Left ventricle myocardium inferior (tissue), 1 donor: ENCODE measurements at regions not wholly inside any gene's neighbourhood (a gene's known extent, or its start where the extent isn't known, plus 50 kb on each side); places are given as distances from the start of the nearest gene placed in this dataset.

Source experiments
- DNase-seq: peaks from one replicate; pipeline ENCODE4 v3.0.0-alpha.2; 2020
- H3K27ac ChIP-seq: fragments of 200-600 bp; replicated peaks from 2 replicates; pipeline ENCODE4 v1.8.0; 2021
- H3K27me3 ChIP-seq: fragments of 200-600 bp; 2 replicates; pipeline ENCODE4 v1.8.0; 2021; ENCODE audit warnings: low read depth
- H3K36me3 ChIP-seq: fragments of 200-600 bp; 2 replicates; pipeline ENCODE4 v1.8.0; 2021
- H3K4me1 ChIP-seq: fragments of 200-600 bp; 2 replicates; pipeline ENCODE4 v1.8.0; 2021
- H3K4me3 ChIP-seq: fragments of 200-600 bp; 2 replicates; pipeline ENCODE4 v1.8.0; 2021; ENCODE audit warnings: mild to moderate bottlenecking, moderate library complexity
- H3K9me3 ChIP-seq: fragments of 200-600 bp; replicated peaks from 2 replicates; pipeline ENCODE4 v1.8.0; 2021
- CTCF ChIP-seq: fragments of 200-600 bp; IDR thresholded peaks from 2 replicates; pipeline ENCODE4 v1.8.0; 2021; ENCODE audit warnings: antibody characterized with exemption, mild to moderate bottlenecking, borderline replicate concordance
- intact Hi-C: fragments of 100-400 bp; cut with micrococcal nuclease; formaldehyde crosslinking; loops from one replicate; pipeline ENCODE4 v1.11.0; 2022
- donor health status: DM: no; HTN: yes; CAD: no; lungs with severe emphysema.

- H3K36me3 ChIP-seq, result no peaks in the 10 kb centered on the region
- no peak overlapping the region for H3K4me3 ChIP-seq
- H3K27ac ChIP-seq, result no peak overlapping the region
- no peak for DNase-seq
- H3K27me3 ChIP-seq, result peaks cover 43% of the 10 kb centered on the region
- H3K9me3 ChIP-seq, result peaks cover 15% of the 10 kb centered on the region
- TF ChIP-seq CTCF, result no peak
- intact Hi-C loops, result no loop called here
- H3K4me1 ChIP-seq, result no peaks in the 10 kb centered on the region
These were observed 109.0 kb upstream of the TWIST2 start for GRCh38 chr2:238738917-238739316.

- Histone ChIP-seq H3K36me3 (no peaks in the 10 kb centered on the region), H3K9me3 (peaks cover 15% of the 10 kb centered on the region), H3K27me3 (peaks cover 51% of the 10 kb centered on the region), H3K27ac (no peak overlapping the region), H3K4me3 (no peak overlapping the region), H3K4me1 (no peaks in the 10 kb centered on the region)
- no peak for DNase-seq
- intact Hi-C loops, result no loop called here
- no peak for TF ChIP-seq CTCF
These were observed 108.2 kb upstream of the TWIST2 start for GRCh38 chr2:238739668-238740067.

- intact Hi-C loops, result no loop called here
- no peak overlapping the region for H3K4me3 ChIP-seq
- H3K36me3 ChIP-seq, result no peaks in the 10 kb centered on the region
- H3K27me3 ChIP-seq, result peaks cover 66% of the 10 kb centered on the region
- no peak overlapping the region for H3K27ac ChIP-seq
- H3K9me3 ChIP-seq, result peaks cover 15% of the 10 kb centered on the region
- no peak for TF ChIP-seq CTCF
- H3K4me1 ChIP-seq, result no peaks in the 10 kb centered on the region
- DNase-seq, result no peak
These were observed 106.6 kb upstream of the TWIST2 start for GRCh38 chr2:238741277-238741676.

GRCh38 chr2:238742066-238742465 is 105.8 kb upstream of the TWIST2 start:
- no peak for TF ChIP-seq CTCF
- peaks cover 67% of the 10 kb centered on the region for H3K27me3 ChIP-seq
- H3K4me1 ChIP-seq, result no peaks in the 10 kb centered on the region
- H3K4me3 ChIP-seq, result no peak overlapping the region
- DNase-seq, result no peak
- intact Hi-C loops, result no loop called here
- H3K9me3 ChIP-seq, result peaks cover 10% of the 10 kb centered on the region
- H3K27ac ChIP-seq, result no peak overlapping the region
- no peaks in the 10 kb centered on the region for H3K36me3 ChIP-seq

GRCh38 chr2:238742664-238743063 is 105.2 kb upstream of the TWIST2 start:
- no peak for DNase-seq
- H3K4me3 ChIP-seq, result no peak overlapping the region
- no peak for TF ChIP-seq CTCF
- no peaks in the 10 kb centered on the region for H3K4me1 ChIP-seq
- intact Hi-C loops, result no loop called here
- no peaks in the 10 kb centered on the region for H3K36me3 ChIP-seq
- H3K27ac ChIP-seq, result no peak overlapping the region
- H3K9me3 ChIP-seq, result peaks cover 4% of the 10 kb centered on the region
- H3K27me3 ChIP-seq, result peaks cover 67% of the 10 kb centered on the region
